ENCODE measurements at regions not wholly inside any gene's neighbourhood (a gene's known extent, or its start where the extent isn't known, plus 50 kb on each side); places are given as distances from the start of the nearest gene placed in this dataset.

DNA sequence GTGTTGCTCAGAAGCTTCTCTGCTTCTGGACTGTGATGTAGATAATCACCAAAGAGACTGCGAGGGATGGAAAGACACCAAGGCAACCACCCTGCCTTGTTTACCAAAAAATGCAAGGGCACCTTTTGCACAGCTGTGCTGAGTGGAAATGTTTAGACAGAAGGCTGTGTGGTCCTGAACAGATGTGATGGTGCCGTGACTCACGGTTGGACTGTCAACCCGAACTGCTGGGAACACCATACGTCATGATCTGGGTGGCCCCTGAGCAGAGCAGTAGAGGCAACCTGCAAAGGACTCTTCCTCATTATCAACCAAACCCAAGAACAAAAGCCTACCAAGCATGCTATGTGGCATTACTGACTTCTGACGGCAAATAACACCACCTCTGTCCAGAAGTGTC, 61.3 kb upstream of the LPP start:
- WGBS (ENCODE audit: insufficient coverage), result 95% methylated on average over 3 of the region's 6 CpGs
- no peak overlapping the region for H2AFZ ChIP-seq (ENCODE audit: insufficient read depth, low read depth, low read length, poor library complexity, severe bottlenecking)
- H3K9me3 ChIP-seq (replicated peaks in 1 of 2; ENCODE audit: control insufficient read depth in 1 of 2, insufficient read depth in 1 of 2, low read length in 2 of 2), result no peaks in the 10 kb centered on the region
- TF ChIP-seq, protein P1, sequence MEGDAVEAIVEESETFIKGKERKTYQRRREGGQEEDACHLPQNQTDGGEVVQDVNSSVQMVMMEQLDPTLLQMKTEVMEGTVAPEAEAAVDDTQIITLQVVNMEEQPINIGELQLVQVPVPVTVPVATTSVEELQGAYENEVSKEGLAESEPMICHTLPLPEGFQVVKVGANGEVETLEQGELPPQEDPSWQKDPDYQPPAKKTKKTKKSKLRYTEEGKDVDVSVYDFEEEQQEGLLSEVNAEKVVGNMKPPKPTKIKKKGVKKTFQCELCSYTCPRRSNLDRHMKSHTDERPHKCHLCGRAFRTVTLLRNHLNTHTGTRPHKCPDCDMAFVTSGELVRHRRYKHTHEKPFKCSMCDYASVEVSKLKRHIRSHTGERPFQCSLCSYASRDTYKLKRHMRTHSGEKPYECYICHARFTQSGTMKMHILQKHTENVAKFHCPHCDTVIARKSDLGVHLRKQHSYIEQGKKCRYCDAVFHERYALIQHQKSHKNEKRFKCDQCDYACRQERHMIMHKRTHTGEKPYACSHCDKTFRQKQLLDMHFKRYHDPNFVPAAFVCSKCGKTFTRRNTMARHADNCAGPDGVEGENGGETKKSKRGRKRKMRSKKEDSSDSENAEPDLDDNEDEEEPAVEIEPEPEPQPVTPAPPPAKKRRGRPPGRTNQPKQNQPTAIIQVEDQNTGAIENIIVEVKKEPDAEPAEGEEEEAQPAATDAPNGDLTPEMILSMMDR (IDR thresholded peaks at IDR 0.05), result no peak
- no peak overlapping the region for H3K27ac ChIP-seq (ENCODE audit: low read depth in 1 of 2, low read length in 2 of 2)
- no peaks in the 10 kb centered on the region for H3K36me3 Mint-ChIP-seq
- H3K4me1 ChIP-seq (ENCODE audit: control insufficient read depth in 1 of 2, insufficient read depth in 2 of 2, low read length in 2 of 2), result peaks cover 0 to 4% of the 10 kb centered on the region in 2 donors
- H3K4me3 Mint-ChIP-seq, result no peak overlapping the region
- H3K9ac ChIP-seq (ENCODE audit: insufficient read depth, low read length, poor library complexity, severe bottlenecking), result no peak overlapping the region
- no peaks in the 10 kb centered on the region for H4K20me1 ChIP-seq (ENCODE audit: insufficient read depth, low read length)
- no peak overlapping the region for H3K4me3 ChIP-seq (replicated peaks in 1 of 3; ENCODE audit: low read depth in 2 of 3, low read length in 3 of 3)
- no peak overlapping the region for H3K27ac Mint-ChIP-seq
- no peaks in the 10 kb centered on the region for H3K36me3 ChIP-seq (replicated peaks in 1 of 2; ENCODE audit: control insufficient read depth in 1 of 2, insufficient read depth in 2 of 2, low read length in 2 of 2)
- intact Hi-C loops (cut with micrococcal nuclease), result no loop called here
- no peaks in the 10 kb centered on the region for H3K9me3 Mint-ChIP-seq
- H3K27me3 Mint-ChIP-seq (ENCODE audit: low read depth in 3 of 3), result peaks cover 0 to 6% (median 5%) of the 10 kb centered on the region in 3 donors
- no peak overlapping the region for H3K4me2 ChIP-seq (replicated peaks; ENCODE audit: extremely low read depth, low read length, poor library complexity, severe bottlenecking)
- no peaks in the 10 kb centered on the region for H3K27me3 ChIP-seq (ENCODE audit: control insufficient read depth in 2 of 2, insufficient read depth in 2 of 2, low read length in 2 of 2)
- H3K79me2 ChIP-seq (ENCODE audit: insufficient read depth, low read length), result no peaks in the 10 kb centered on the region
- DNase-seq, result no peak
- peaks cover 2% of the 10 kb centered on the region for H3K4me1 Mint-ChIP-seq

DNA sequence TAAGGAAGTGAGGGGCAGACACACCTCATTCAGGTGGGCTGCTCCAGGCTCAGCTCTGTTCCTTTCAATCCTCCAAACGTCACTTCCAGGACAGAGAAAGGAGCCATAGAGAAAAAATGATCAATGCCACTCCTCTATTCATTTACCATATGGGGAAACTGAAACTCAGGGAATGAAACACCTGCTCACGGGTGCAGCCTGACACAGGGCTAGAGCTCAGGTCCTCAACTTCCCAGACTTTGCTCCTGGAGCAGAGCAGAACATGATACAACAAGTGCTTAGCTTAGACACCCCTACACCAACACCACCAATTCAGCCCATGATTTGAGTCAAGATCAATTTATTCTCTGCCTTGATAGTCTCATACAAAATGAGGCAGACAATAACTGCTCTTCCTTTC, 58.5 kb upstream of the LPP start:
- intact Hi-C loops (cut with micrococcal nuclease), result no loop called here
- Mint-ChIP-seq H3K27ac (no peak overlapping the region), H3K4me3 (no peak overlapping the region), H3K9me3 (peaks cover 4 to 12% (median 7%) of the 10 kb centered on the region in 7 donors), H3K27me3 (ENCODE audit: low read depth in 3 of 3) (peaks cover 0 to 6% (median 2%) of the 10 kb centered on the region in 3 donors), H3K36me3 (no peaks in the 10 kb centered on the region), H3K4me1 (peaks cover 11% of the 10 kb centered on the region)
- no peak for DNase-seq
- no peaks in the 10 kb centered on the region for H3K79me2 ChIP-seq (ENCODE audit: insufficient read depth, low read length)
- H3K27ac ChIP-seq (ENCODE audit: low read depth in 1 of 2, low read length in 2 of 2), result no peak overlapping the region
- peaks cover 7 to 12% of the 10 kb centered on the region in 2 donors for H3K4me1 ChIP-seq (ENCODE audit: control insufficient read depth in 1 of 2, insufficient read depth in 2 of 2, low read length in 2 of 2)
- no peaks in the 10 kb centered on the region for H3K36me3 ChIP-seq (replicated peaks in 1 of 2; ENCODE audit: control insufficient read depth in 1 of 2, insufficient read depth in 2 of 2, low read length in 2 of 2)
- no peaks in the 10 kb centered on the region for H3K27me3 ChIP-seq (ENCODE audit: control insufficient read depth in 2 of 2, insufficient read depth in 2 of 2, low read length in 2 of 2)
- no peak overlapping the region for H3K4me2 ChIP-seq (replicated peaks; ENCODE audit: extremely low read depth, low read length, poor library complexity, severe bottlenecking)
- H2AFZ ChIP-seq (ENCODE audit: insufficient read depth, low read depth, low read length, poor library complexity, severe bottlenecking), result no peak overlapping the region
- TF ChIP-seq, protein P1 (IDR thresholded peaks at IDR 0.05), result no peak
- WGBS (ENCODE audit: insufficient coverage), result 100% methylated on average over 2 of the region's 2 CpGs
- peaks cover 2 to 4% of the 10 kb centered on the region in 2 donors for H3K9me3 ChIP-seq (replicated peaks in 1 of 2; ENCODE audit: control insufficient read depth in 1 of 2, insufficient read depth in 1 of 2, low read length in 2 of 2)
- no peak overlapping the region for H3K9ac ChIP-seq (ENCODE audit: insufficient read depth, low read length, poor library complexity, severe bottlenecking)
- H4K20me1 ChIP-seq (ENCODE audit: insufficient read depth, low read length), result no peaks in the 10 kb centered on the region
- no peak overlapping the region for H3K4me3 ChIP-seq (replicated peaks in 1 of 3; ENCODE audit: low read depth in 2 of 3, low read length in 3 of 3)

Measured in CD14-positive monocyte (primary cell).